ENCODE measurements at regions not wholly inside any gene's neighbourhood (a gene's known extent, or its start where the extent isn't known, plus 50 kb on each side); places are given as distances from the start of the nearest gene placed in this dataset.
"Not testable (repeated sequence)": the region's sequence is repeated elsewhere in the genome, so short reads cannot be mapped to it uniquely, and the experiment has no call there.

DNA sequence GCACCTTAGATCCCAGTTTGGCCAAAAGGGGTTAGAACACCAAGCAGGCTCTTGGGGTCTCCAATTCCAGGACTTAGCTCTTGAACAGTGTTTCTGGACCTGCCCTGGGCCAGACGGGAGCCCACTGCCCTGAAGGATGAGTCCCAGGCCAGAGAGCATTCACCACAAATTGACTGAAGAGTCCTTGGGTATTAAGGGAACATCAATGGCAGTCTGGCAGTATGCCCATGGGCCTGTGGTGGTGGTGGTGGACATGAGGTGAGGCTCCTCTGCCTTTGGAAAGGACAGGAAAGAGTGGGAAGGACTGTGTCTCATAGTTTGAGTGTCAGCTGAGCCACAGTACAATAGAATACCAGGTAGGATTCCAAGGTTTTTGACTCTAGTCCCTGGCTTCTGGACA lies 960.0 kb downstream of the DIPK2A start:
- DNase-seq (ENCODE audit: low read depth, low spot score) = no peak
- H3K27ac ChIP-seq = no peak overlapping the region

DNA sequence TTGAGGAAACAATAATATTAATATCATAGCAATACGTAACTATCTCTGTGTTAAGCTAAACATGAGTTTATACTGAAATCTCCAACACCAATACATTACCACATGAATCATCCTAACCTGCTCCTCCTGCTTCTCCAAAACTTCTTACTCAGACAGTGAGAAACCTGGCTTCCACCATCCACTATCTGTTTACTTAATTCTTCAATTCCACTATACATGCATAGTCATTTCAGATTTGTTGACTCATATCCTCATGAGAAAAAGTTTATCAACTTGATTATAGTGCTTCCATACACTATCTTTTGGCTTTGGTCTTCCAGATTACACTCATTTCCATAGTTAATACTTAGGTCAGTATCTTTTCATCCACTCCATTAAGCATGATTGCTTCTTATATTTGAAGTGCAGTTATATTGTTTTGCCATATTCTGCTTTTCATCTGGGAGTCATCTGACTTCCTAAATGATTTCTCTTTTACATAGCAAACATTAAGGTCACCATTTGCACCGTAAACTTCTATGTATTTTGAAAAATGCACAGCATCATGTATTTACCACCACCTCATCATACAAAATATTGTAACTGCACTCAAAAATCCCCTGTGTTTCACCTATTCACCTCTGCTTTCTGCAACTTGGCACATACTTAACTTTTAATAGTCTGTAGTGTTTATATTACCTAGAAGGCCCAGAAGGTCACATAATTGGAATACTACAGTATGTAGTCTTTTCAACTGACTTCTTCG lies 970.6 kb downstream of the DIPK2A start:
- peak; percentile 6 for DNase-seq (ENCODE audit: low read depth, low spot score)

DNA sequence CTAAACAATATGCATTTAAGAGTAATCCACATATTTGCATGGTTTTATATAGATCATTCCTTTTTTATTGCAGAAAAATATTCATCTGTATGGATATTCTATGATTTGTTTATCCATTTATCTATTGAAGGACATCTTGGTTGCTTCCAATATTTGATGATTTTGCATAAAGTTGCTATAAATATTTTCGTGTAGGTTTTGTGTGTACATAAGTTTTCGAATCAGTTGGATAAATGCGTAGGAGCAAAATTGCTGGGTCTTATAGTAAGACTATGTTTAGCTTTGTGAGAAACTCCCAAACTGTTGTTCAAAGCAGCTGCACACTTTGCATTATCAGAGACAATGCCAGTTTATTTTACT lies 971.2 kb downstream of the DIPK2A start:
- DNase-seq (ENCODE audit: low read depth, low spot score) = no peak
- H3K27ac ChIP-seq = no peak overlapping the region

More for the DNA sequence above, 970.6 kb downstream of the DIPK2A start:
- H3K27ac ChIP-seq = no peak overlapping the region

DNA sequence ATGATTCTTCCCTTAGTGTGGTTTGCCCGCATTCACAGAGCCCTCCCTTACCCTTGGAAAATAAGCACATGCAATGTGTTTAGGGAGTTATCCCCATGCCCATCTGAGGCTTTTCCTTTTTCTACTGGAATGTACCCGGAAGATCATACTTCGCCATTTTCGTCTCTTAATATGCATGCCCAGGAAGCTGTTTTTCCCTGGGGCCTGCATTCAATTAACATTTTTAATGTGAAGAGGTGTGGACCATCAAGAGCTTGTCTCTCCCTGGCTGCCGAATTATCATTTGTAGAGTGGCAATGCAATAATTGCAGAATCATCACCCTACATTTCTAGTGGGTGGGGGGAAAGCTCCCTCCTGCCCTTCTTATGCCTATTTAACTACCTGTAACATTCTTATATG lies 976.3 kb downstream of the DIPK2A start:
- H3K27ac ChIP-seq = no peak overlapping the region
- DNase-seq (ENCODE audit: low read depth, low spot score) = no peak

DNA sequence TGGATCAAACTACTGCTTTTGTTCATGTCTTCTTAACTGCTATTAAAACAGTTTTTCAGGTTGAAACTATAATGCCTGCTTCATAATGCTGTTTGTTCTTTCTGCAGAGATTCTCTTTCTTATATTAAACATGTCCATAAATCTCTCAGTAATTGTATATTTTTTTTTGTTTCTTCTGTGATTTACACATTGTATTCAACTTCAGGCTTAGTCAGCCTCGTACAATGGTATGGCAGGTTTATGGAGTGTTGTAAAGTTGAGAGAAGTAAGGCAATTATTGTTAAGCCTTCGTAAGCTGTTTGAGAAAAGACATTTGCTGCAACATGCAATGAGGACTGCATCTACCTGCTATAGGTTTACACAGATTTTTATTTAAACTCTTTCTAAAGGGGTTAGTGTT lies 977.1 kb downstream of the DIPK2A start:
- no peak for DNase-seq (ENCODE audit: low read depth, low spot score)
- no peak overlapping the region for H3K27ac ChIP-seq

DNA sequence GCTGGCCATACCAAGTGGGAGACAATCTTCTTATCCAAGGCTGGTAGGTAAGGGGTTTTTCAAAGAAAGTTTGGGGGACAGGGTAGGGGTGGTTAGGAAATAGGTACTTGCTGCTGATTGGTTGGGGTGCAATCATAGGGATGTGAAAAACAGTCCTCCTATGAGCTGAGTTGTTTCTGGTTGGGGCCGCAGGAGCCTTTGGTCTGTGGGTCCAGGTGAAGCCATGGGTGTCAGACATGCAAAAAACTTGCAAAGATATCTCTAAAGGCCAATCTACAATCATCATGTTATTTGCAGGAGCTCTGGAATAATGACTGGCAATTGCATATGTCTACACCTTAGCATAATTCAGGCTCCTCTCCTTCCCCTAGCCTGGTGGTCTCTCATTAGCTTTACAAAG lies 982.3 kb downstream of the DIPK2A start:
- DNase-seq (ENCODE audit: low read depth, low spot score) = no peak
- no peak overlapping the region for H3K27ac ChIP-seq

DNA sequence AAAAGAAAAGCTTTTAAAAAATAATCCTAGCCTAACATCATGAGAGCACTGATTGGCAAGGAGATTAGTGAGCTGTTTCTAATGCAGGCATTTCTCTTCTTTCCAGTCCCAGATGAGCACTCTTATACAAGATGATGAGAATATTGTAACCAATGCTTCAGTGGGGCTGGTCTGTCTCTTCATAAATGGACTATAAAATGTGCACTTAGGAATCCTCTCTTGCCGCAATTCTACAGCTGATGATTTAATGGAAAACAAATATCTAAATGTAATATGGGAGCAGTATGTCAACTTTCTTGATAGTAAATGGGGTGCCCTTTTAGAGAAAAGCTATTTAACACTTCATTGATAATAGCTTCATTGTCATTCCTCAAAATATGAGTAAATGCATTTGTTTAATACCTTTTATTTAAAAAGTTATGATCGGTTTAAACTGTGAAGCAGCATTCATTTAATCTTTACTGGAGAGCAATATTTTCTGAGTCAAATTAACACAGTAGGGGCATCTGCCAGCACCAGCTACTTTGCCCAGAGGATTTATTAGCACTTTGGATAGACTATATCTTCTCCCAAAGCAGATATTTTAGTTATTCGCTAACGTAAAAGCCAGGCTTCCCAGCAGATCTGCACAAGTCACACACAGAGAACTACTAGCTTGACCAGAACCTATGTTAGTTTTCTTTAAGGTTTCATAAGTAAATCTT lies 985.9 kb downstream of the DIPK2A start:
- DNase-seq (ENCODE audit: low read depth, low spot score) = no peak
- H3K27ac ChIP-seq = no peak overlapping the region

DNA sequence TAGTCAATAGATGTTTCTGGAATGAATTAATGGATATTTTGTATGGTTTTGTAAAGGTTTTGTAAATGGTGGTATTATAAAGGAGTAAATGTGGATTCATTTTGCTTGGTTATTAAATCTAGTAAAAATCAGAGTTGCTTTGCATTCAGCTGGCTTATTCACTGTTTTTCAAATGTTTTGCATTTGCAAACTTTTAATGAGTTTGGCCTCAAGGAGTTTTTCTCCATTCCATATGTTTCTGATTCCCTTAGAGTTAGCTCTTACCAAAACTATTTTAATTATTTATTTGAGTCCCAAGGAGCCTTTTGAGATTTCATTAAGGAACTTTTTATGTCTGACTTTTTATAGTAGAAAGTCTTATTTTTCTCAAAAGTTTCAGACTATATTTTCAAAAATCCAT lies 992.2 kb downstream of the DIPK2A start:
- DNase-seq (ENCODE audit: low read depth, low spot score) = no peak
- H3K27ac ChIP-seq = no peak overlapping the region

DNA sequence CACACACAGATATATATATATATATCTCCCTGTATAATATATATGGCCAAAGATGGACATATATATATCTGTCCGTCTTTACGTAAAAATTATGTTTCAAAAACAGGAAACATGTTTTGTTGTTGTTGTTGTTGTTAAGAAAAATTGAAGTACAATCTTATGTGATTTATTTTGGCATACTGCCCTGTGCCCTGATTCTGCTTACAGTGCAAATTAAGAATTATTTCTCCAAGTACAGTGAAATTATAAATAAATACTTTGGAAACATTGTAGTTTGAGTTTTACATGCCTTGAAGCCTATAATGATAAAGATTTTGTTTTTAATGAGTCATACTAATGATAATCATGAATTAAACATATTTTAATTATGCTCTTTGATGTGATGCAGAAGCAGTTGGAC lies 994.9 kb downstream of the DIPK2A start:
- no peak for DNase-seq (ENCODE audit: low read depth, low spot score)
- no peak overlapping the region for H3K27ac ChIP-seq

DNA sequence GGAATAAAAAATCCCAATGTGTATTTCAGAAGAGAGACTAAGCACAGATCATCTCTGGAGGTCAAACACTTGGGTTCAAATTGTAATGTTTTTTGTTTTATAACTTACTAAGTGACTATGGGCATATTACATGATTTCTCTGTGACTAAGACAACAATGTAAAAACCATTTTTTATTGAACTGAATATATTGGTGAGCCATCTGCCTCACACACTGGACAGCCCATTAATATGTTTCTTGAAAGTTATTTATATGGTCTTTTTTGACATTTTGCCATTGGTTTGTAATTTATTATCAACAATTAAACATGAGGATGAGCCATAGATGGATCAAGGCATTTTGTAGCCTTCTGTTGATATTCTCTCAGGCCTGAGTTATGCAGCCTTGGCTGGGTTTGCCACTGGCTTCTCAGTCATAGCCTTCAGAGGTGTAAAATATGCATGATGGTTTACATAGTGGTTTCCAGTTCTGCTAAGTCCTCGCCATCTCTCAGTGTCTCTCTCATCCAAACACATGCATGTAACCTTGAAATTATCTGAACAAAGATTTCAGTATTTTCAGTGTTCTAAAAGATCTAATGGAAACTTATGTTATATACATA lies 997.2 kb downstream of the DIPK2A start:
- no peak overlapping the region for H3K27ac ChIP-seq
- DNase-seq (ENCODE audit: low read depth, low spot score) = no peak

DNA sequence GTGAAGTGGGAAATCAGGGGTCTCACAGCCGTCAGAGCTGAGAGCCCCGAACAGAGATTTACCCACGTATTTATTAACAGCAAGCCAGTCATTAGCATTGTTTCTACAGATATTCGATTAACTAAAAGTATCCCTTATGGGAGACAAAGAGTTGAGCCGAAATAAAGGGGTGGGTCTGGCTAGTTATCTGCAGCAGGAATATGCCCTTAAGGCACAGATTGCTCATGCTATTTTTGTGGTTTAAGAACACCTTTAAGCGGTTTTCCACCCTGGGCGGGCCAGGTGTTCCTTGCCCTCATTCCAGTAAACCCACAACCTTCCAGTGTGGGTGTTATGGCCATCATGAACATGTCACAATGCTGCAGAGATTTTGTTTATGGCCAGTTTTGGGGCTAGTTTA lies 1012.9 kb downstream of the DIPK2A start:
- not testable (repeated sequence) for DNase-seq (ENCODE audit: low read depth, low spot score)

DNA sequence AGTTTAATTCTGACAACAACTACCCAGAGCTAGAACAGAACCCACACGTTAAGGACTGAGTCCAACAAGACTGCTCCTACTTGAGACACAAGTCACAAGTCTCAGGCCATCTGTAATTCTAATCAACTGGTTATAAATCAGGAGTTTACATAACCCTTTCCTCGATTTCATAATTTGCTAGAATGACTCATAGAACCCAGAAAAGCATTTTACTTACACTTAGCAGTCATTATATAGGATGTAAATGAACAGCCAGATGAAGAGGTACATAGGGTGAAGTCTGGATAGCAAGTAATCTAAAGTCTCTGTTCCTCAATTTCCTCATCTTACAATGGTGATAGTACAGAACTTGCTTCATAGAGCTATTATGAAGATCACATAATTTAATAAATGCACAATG lies 1018.2 kb downstream of the DIPK2A start:
- H3K27ac ChIP-seq = no peak overlapping the region
- DNase-seq (ENCODE audit: low read depth, low spot score) = no peak

More for the DNA sequence above, 1012.9 kb downstream of the DIPK2A start:
- H3K27ac ChIP-seq = not testable (repeated sequence)

DNA sequence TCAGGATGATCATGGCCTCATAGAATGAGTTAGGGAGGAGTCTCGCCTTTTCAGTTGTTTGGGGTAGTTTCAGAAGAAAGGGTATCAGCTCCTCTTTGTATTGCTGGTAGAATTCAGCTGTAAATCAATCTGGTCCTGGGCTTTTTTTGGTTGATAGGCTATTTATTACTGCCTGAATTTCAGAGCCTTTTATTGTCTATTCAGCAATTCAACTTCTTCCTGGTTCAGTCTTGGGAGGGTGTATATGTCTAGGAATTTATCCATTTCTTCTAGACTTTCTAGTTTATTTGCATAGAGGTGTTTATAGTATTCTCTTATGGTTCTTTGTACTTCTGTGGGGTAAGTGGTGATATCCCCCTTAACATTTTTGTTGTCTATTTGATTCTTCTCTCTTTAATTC lies 1024.2 kb downstream of the DIPK2A start:
- DNase-seq (ENCODE audit: low read depth, low spot score) = no peak
- no peak overlapping the region for H3K27ac ChIP-seq

DNA sequence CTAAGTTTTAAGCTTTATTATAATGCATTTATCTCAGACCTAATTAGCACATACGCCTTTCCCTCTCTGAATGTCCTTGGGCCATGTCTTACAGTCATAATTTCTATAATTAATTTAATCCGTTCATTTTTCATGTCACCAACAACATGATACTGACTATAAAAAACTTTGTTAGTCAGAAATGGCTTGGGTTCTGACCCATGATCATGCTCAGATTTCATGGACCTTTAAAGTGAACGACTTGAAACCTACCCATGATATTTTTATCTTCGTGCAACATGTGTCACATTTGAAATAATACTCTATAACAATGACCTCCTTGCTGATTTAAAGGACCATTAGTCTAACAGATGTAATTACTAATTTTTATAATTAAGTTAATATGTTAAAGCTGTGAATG lies 1033.8 kb downstream of the DIPK2A start:
- H3K27ac ChIP-seq = no peak overlapping the region
- no peak for DNase-seq (ENCODE audit: low read depth, low spot score)

DNA sequence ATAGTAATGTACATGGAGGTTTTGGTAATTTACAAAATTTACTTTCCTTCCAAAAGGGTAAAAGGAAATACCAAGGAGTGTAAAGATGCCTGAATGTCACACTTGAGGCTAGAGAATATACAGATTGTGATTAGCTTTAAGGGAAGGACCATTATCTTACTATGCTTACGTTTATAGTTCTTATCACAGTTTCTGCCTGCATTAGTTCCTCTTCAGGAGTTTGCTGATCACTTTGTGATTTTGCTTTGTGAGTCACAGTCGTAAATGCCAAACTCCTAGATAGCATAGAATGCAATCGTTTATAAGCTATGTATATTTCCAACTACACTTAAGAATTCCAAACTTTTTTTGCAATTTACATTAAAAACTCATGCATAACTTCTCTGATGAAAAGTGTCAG lies 1034.6 kb downstream of the DIPK2A start:
- H3K27ac ChIP-seq = no peak overlapping the region
- DNase-seq (ENCODE audit: low read depth, low spot score) = no peak

DNA sequence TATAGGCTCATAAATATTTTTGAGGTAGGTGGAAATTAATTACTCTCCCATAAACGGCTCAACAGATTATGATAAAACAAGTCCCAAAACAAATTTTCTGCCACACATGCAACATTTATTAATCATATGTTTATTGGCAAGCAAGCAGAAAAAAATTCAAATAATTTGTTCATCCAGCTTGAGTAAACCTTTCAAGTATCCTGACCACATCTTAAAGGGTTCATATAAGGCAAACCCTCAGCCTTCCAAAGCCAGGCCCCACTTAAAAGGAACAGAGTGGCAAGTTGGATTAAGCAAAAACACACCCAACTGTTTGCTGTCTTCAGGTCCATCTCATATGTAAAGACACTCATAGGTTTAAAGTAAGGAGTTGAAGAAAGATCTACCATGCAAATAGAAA lies 1042.3 kb downstream of the DIPK2A start:
- no peak for DNase-seq (ENCODE audit: low read depth, low spot score)
- no peak overlapping the region for H3K27ac ChIP-seq

DNA sequence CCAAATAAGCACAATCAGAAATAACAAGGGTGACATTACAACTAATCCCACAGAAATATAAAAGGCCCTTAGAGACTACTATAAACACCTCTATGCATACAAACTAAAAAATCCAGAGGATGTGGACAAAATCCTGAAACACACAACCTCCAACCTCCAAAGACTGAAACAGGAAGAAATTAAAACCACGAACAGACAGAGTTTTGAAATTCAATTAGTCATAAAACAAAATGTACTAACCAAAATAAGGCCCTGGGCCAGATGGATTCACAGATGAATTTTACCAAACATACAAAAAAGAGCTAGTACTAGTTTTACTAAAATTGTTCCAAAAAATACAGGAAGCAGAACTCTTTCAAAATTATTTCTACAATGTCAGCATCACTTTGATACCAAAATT lies 1043.6 kb downstream of the DIPK2A start:
- H3K27ac ChIP-seq = no peak overlapping the region
- DNase-seq (ENCODE audit: low read depth, low spot score) = no peak

DNA sequence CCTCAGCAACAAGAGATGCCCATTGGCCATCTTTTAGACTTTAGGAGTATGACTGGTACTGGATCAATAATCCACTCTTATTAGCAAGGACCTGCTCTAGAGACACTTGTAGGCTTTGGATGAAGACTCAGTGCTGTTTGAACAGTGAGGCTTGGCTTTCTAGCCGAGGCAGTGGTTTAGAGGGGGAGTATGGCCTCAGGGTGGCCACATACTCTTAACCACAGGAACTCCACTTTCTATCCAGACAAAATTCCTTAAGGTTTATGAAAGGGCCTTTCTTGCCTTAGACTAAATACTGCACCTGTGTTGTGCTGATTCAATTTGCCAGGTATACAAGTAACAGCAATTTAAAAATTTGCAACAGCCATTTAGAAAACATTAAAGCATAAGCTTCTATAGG lies 1046.3 kb downstream of the DIPK2A start:
- no peak overlapping the region for H3K27ac ChIP-seq
- no peak for DNase-seq (ENCODE audit: low read depth, low spot score)

DNA sequence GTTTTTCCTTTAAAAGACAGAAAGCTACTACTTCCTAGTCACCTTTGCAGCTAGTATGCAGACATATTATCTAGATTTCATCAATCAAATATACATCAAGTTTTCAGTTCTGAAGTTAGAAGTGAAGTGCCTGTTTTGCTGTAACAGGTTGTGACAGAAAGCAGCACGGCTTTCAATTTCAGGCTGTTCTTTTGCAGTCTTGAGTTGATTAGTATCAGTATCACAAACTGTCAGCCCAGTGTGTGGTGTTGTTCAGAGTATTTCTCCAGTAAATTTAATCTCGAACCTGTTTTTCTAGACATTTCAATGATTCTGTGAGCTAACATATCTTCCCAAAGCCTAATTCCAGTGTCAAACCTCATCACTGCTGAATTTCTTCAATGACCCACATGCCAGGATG lies 1050.8 kb downstream of the DIPK2A start:
- no peak overlapping the region for H3K27ac ChIP-seq
- no peak for DNase-seq (ENCODE audit: low read depth, low spot score)

DNA sequence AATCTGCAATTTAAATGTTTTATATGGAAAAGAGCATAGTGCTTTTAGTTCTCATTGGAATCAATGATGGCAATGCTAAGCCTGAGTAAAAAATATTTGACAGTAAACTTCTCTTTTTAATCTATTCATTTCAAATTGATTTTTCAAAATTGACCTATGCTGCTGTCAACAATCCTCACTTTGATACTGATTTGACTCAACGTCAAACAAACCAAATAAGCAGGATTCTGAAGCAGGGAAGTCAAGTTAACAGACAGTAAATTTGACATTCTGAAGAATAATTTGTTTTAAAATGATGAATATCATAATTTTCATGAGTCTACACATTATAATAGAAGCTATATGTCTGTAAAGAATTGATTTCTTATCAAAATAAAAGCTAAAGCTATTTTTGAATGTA lies 1053.1 kb downstream of the DIPK2A start:
- no peak for DNase-seq (ENCODE audit: low read depth, low spot score)
- no peak overlapping the region for H3K27ac ChIP-seq

DNA sequence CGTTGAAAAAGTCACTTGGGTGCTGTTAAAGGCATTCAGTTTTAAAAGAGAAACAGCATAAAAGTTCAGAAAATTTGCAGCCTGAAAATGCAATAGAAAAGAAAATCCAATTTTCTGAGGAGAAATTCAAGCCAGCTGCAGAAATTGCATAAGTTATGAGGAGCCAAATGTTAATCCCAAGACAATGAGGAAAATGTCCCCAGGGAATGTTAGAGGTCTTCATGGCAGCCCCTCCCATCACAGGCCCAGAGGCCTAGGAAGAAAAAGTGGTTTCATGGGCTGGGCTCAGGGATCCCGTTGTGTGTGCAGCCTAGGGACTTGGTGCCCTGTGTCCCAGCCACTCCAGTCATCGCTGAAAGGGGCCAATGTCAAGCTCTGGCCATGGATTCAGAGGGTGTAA lies 1055.6 kb downstream of the DIPK2A start:
- not testable (repeated sequence) for DNase-seq (ENCODE audit: low read depth, low spot score); H3K27ac ChIP-seq

DNA sequence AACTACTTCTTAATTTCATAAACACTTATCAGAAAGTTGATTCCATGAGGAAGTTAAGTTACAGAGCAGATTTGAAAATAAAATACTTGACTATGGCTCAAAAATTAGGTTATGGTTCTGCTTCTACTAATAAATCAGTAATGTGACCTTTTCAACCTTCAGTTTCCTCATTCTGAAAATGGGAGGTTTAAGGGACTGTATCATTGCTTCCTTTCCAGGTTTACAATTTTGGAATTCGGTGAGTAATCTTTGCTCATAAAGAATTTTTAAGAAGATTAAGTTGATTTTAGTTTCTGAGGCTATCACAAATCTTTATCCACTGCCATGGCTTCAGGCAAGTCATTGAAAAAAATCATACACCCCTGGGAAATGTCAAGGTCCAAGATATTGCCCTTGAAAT lies 1061.2 kb downstream of the DIPK2A start:
- H3K27ac ChIP-seq = no peak overlapping the region
- no peak for DNase-seq (ENCODE audit: low read depth, low spot score)

Measured in epithelial cell of prostate (primary cell).